HG03159 (cell line): ENCODE measurements at regions not wholly inside any gene's neighbourhood (a gene's known extent, or its start where the extent isn't known, plus 50 kb on each side); places are given as distances from the start of the nearest gene placed in this dataset.
"Not testable (repeated sequence)": the region's sequence is repeated elsewhere in the genome, so short reads cannot be mapped to it uniquely, and the experiment has no call there.

ENCODE experiments used
- ATAC-seq: cut with Tn5 transposase; IDR thresholded peaks from one replicate; pipeline ENCODE4 v1.9.1; 2021; ENCODE audit warnings: mild to moderate bottlenecking, moderate library complexity; ENCODE audit not compliant: unreplicated experiment

DNA sequence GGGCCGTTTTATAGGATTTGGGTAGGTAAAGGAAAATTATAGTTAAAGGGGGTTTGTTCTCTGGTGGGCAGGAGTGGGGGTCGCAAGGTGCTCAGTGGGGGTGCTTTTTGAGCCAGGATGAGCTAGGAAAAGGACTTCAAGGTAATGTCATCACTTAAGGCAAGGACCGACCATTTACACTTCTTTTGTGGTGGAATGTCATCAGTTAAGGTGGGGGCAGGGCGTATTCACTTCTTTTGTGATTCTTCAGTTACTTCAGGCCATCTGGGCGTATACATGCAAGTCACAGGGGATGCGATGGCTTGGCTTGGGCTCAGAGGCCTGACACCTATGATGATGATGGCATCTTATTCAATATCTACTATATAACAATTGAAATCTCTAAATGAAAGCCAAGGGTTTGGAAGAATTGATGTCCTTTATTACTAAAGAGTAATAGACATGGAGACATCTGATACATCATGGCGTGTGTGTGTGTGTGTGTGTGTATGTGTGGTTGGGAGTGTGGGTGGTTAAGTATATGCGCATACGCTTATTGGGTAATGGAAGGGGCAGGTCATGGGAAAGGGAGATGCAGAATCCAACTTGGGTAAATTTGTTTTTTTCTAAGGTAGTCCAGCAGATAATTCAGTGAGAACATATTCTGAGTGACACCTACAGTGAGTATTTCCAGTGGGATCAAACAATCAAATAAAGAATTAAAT is 236.9 kb upstream of the DUSP10 start:
- ATAC-seq, result not testable (repeated sequence)

DNA sequence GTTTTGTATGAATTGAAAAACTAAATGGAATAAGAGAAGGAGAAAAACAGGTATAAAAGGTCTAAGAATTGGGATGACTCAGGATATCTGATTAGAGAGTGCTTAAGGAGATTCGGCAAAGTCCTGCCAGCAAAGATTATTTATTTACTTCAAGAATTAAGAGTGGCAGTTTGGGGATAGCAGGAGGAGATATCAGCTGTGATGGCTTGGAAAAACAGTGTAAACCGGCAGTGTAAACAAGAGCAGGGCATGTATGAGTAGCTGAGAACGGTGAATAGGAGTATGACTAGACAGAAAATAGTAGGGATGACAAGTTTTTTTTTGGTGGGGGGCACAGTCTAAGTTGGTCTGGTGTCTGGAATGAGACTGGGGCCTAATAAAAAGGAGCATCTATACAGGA is 231.9 kb upstream of the DUSP10 start:
- not testable (repeated sequence) for ATAC-seq

DNA sequence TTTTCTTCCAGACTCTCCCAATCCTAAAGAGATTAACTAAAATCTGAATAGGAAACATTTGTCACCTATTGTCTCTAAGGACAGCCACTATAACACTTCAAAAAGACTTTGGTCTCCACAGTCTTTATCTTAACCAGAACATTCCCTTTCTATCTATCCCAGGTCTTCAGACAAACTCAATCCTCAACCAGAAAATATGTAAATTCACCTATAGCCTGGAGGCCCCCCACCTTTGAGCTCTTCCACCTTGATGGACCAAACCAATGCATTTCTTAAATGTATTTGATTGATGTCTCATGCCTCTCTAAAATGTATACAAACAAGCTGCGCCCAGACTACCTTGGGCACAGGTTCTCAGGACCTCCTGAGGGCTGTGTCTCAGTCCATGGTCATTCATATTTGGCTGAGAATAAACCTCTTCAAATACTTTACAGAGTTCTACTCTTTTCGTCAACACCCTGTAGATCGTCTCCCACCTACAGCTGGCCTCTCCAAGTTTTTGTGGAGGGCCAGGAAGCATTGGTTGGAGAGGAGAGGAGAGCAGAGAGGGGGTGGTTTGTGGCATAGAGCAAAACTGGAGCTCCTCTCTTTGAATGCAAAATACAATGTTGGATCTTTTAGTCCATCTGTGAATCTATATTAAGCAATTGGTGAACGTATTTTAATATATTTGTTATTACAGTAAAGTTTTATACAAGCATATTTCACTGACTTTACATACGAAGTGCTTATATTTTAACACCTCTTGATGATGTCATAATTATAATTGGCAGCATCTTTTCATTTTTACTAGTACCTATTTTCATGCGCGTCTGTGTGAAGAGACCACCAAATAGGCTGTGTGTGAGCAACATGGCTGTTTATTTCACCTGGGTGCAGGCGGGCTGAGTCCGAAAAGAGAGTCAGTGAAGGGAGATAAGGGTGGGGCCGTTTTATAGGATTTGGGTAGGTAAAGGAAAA is 230.7 kb upstream of the DUSP10 start:
- no peak for ATAC-seq

DNA sequence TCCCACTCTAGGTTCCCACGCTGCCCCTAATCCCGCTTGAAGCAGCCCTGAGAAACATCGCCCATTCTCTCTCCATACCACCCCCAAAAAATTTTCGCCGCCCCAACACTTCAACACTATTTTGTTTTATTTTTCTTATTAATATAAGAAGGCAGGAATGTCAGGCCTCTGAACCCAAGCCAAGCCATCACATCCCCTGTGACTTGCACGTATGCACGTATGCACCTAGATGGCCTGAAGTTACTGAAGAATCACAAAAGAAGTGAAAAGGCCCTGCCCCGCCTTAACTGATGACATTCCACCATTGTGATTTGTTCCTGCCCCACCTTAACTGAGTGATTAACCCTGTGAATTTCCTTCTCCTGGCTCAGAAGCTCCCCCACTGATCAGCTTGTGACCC is 229.1 kb upstream of the DUSP10 start:
- not testable (repeated sequence) for ATAC-seq

DNA sequence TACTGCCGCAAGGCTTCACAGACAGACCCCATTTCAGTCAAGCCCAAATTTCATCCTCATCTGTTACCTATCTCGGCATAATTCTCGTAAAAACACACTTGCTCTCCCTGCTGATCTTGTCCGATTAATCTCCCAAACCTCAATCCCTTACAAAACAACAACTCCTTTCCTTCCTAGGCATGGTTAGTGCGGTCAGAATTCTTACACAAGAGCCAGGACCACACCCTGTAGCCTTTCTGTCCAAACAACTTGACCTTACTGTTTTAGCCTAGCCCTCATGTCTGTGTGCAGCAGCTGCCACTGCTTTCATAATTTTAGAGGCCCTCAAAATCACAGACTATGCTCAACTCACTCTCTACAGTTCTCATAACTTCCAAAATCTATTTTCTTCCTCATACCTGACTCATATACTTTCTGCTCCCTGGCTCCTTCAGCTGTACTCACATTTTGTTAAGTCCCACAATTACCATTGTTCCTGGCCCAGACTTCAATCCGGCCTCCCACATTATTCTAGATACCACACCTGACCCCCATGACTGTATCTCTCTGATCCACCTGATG is 227.5 kb upstream of the DUSP10 start:
- ATAC-seq, result not testable (repeated sequence)

DNA sequence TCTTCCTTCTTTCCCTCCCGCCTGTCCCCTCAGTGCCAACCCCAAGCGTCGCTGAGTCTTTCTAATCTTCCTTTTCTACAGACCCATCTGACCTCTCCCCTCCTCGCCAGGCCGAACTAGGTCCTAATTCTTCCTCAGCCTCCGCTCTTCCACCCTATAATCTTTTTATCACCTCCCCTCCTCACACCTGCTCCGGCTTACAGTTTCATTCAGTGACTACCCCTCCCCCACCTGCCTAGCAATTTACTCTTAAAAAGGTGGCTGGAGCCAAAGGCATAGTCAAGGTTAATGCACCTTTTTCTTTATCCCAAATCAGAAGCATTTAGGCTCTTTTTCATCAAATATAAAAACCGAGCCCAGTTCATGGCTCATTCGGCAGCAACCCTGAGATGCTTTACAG is 225.6 kb upstream of the DUSP10 start:
- not testable (repeated sequence) for ATAC-seq

DNA sequence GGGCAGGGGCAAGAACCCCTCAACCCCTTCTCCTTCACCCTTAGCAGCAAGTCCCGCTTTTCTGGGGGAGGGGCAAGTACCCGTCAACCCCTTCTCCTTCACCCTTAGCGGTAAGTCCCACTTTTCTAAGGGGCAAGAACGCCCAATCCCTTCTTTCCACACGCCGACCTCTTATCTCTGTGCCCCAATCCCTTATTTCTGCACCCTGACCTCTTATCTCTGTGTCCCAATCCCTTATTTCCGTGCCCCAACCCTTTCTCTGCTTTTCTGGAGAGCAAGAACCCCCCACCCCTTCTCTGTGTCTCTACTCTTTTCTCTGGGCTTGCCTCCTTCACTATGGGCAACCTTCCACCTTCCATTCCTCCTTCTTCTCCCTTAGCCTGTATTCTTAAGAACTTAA is 225.0 kb upstream of the DUSP10 start:
- not testable (repeated sequence) for ATAC-seq

DNA sequence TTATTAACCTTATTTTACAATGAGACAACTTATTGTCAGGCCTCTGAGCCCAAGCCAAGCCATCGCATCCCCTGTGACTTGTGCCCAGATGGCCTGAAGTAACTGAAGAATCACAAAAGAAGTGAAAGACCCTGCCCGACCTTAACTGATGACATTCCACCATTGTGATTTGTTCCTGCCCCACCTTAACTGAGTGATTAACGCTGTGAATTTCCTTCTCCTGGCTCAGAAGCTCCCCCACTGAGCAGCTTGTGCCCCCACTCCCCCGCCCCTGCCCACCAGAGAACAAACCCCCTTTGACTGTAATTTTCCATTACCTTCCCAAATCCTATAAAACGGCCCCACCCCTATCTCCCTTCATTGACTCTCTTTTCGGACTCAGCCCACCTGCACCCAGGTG is 224.0 kb upstream of the DUSP10 start:
- ATAC-seq, result not testable (repeated sequence)

DNA sequence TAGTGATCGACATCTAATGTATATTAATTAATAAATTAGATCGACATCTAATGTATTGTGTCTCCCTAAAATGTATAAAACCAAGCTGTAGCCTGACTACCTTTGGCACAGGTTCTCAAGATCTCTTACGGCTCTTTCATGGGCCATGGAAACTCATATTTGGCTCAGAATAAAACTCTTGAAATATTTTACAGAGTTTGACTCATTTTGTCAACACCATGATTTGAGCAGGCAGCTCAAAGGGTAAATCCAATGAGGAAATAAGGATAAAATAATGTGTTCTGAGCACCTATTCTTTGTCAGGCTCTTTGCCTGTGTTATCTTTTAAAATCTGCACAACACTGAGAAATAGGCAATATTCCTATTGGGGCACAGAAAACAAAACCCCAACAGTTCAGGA is 223.4 kb upstream of the DUSP10 start:
- ATAC-seq, result no peak

DNA sequence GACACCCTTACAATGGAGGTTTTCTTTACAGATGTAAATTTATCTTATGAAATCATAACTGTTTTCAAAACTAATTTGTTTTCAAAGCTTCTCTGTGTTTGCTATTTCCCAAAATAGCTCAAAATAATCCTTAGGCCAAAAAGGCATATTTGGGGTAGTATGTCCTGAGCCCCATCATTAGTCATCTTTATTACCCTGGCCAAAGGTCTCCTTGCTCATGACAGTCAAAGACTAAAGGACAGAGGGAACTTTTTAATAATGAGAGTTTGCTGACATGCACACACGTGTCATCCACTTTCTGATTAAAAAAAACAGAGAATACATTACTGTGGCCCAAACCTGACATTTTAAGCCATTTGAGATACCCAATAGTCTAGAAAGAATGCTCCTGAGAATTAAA is 221.9 kb upstream of the DUSP10 start:
- no peak for ATAC-seq

DNA sequence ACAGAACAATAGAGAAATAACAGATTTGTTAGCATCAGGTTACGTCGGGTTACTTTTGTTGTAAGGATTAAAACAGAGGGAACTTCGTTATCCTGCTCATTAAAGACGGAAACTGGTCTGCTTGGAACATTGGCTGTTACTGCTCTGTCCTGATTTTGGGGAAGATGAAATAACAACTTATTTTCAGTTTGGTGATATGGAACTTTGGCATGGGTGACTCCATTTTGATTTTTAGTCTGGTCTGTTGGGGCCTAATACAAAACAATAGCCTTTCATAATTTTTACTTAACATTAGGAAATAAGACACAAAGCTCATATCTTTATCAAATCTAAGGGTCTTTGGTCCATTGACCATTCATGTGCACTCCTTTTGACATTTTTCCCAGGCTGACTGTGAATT is 220.5 kb upstream of the DUSP10 start:
- no peak for ATAC-seq

DNA sequence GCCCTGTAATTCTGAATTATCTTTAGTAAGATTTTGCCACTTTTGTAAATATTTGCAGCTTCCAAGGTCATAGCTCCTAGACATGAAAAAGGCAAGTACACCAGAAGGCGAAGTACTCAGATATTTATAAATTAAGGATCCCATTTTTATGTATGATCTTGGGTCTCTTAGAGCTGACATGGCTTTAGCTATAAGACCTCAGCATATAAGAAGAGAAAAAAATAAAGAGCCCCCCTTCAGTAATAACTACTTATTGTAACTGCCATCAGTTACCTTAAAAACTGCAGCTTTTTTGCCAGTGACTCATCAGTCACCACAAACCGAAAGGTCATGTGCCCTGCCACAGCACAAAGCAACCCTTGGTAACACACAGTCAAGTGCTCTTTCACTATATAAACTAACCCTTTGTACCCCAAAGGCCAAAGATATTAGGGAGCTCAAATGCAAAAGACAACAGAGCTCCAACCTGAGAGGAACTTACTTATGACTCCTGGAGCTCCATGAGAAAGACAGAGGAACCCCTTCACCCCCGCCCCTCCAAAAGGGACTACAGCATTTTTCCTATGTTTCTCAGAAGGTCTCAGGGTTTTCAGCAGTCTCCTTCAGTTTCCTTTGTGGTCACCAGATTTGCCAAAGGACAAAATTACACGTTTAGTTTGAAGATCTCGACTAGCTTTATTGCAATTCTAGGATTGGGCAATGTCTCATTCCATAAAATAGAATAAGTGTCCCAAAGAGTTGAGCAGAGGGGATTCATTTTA is 219.8 kb upstream of the DUSP10 start:
- ATAC-seq, result peak; percentile 83

DNA sequence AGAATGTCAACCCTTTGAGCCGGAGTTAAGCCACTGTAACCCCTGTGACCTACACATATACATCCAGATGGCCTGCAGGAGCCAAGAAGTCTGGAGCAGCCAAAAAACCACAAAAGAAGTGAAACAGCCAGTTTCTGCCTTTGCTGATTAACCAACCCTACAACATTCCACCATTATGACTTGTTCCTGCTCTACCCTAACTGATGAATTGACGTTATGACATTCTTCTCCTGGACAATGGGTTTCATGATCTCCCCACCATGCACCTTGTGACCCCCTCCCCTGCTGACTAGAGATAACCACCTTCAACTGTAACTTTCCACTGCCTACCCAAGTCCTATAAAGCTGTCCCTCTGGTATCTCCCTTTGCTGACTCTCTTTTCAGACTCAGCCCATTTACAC is 216.3 kb upstream of the DUSP10 start:
- ATAC-seq, result not testable (repeated sequence)

DNA sequence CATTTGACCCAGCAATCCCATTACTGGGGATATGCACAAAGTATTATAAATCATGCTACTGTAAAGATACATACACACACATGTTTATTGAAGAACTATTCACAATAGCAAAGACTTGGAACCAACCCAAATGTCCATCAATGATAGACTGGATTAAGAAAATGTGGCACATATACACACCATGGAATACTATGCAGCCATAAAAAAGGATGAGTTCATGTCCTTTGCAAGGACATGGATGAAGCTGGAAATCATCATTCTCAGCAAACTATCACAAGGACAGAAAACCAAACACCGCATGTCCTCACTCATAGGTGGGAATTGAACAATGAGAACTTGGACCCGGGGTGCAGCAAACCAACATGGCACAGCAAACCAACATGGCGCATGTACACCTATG is 215.5 kb upstream of the DUSP10 start:
- not testable (repeated sequence) for ATAC-seq

DNA sequence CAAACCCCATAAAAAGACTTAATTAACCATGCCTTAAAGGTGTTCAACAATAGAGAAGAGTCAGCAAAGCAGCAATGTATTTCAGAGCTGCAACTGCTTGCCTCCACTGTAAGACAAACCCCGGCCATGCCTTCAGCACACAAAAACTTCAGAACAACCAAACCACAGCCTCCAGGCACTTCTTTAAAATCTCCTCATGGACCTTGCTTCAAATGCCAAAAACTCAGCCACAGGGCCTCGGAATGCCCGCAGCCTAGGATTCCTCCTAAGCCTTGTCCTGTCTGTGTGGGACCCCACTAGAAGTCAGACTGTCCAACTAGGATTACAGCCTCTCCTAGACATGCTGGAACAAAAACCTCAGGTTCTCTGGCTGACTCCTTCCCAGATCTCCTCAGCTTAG is 208.1 kb upstream of the DUSP10 start:
- ATAC-seq, result no peak

DNA sequence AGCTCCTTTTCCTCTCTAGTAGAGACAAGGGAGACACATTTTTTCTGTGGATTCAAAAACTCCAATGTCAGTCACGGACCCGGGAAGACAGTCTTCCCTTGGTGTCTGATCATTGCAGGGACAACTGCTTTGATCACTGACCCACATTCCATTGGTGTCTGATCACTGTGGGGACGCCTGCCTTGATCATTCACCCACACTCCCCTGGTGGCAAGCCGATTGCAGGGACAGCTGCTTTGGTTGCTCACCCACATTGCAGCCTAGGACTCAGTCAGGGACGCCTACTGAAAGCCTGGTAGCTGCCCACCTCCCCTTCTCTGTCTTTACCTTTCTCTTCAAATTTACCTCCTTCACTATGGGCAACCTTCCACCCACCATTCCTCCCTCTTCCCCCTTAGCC is 206.6 kb upstream of the DUSP10 start:
- no peak for ATAC-seq

DNA sequence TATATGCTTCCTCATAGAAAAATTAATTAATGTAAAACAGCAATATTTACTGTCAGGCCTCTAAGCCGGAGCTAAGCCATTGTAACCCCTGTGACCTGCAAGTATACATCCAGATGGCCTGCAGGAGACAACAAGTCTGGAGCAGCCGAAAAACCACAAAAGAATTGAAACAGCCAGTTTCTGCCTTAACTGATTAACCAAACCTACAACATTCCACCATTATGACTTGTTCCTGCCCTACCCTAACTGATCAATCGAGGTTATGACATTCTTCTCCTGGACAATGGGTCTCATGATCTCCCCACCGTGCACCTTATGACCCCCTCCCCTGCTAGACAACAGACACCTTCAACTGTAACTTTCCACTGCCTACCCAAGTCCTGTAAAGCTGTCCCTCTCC is 205.8 kb upstream of the DUSP10 start:
- ATAC-seq, result no peak

DNA sequence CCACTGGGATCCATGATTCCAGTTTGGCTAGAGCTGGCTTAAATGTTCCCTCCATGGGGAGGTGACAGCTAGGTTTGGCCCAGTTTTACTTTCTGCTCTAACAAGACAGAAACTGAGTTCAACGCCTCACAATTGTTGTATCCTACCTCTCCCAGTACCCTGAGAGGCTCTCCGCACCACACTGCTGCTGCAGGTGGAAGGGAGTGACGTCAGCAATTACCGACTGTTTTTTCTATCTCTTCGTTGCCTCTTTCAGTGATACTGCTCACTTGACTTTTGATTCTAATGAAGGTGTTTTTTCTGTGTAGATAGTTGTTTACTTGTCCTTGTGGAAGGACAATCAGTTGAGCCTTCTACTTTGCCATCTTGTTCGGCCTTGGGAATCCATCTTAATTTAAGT is 204.9 kb upstream of the DUSP10 start:
- ATAC-seq, result no peak

DNA sequence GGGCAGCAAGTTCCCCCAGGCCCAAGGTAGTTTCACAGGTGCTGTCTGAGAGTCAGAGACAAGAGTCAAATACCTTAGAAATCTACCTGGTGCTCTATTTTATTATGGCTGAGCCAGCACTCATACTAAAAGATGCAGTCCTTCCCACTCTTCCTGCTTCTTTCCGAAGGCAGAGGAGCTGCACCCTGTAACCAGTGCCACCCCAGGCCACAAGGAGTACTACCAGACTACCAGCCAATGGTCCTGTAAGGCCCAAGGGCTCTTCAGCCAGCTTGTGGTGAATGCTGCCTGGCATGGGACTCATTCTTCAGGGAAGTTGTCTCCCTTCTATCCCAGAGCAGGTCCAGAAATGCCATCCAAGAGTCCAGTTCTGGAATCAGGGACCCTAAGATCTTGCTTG is 203.8 kb upstream of the DUSP10 start:
- no peak for ATAC-seq

DNA sequence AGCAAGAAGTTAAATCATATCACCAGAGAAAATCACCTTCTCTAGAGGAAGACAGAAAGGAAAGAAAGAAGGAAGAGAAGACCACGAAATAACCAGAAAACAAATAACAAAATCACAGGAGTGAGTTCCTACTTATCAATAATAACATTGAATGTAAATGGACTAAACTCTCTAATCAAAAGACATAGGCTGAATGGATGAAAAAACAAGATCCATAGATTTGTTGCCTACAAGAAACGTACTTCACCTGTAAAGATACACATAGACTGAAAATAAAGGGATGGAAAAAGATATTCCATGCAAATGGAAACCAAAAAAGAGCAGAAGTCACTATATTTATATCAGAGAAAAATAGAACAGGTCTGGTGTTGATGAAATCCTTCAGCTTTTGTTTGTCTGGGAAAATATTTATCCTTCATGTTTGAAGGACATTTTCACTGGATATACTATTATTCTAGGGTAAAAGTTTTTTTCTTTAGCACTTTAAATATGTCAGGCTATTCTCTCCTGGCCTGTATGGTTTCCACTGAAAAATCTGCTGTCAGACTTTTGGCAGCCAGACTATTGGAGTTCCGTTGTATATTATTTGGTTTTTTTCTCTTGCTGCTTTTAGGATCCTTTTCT is 202.5 kb upstream of the DUSP10 start:
- no peak for ATAC-seq

DNA sequence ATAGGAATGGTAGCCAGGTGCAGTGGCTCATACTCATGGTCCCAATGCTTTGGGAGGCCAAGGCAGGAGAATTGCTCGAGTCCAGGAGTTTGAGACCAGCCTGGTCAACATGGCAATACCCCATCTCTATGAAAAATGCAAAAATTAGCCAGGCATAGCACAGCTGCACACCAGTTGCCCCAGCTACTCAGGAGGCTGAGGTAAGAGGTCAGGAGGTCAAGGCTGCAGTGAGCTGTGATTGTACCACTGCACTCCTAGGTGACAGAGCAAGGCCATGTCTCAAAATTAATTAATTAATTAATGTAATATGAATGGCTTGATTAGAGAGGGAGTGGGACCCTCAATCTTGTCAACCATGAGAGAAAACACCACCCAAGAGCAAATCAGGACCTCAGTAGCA is 198.7 kb upstream of the DUSP10 start:
- no peak for ATAC-seq
